ENCODE measurements at regions not wholly inside any gene's neighbourhood (a gene's known extent, or its start where the extent isn't known, plus 50 kb on each side); places are given as distances from the start of the nearest gene placed in this dataset.

- no peak for TF ChIP-seq CTCF (IDR thresholded peaks at IDR 0.05; ENCODE audit: insufficient read depth, low read length, poor library complexity, severe bottlenecking)
- no peak for TF ChIP-seq EZH2phosphoT487 (conservative IDR thresholded peaks at IDR 0.05; ENCODE audit: low read length)
These were observed 426.1 kb downstream of the MID1IP1 start for GRCh38 chrX:39227371-39227770.
